K562 (cell line): ENCODE measurements at regions not wholly inside any gene's neighbourhood (a gene's known extent, or its start where the extent isn't known, plus 50 kb on each side); places are given as distances from the start of the nearest gene placed in this dataset.

Source experiments
- ATAC-seq: fragments of 200-7000 bp; cut with Tn5 transposase; 3 replicates; pipeline ENCODE4 v1.9.1; 2020; ENCODE audit warnings: moderate library complexity
- BruUV-seq: library from RNA; stranded (reverse); fragments of 400-500 nt; replicated peaks from 2 replicates; lab custom pipeline; 2021; lab: Mats Ljungman, UMichigan
- CTCF ChIA-PET: fragments of 300-600 bp; formaldehyde crosslinking; extraction: SDS; loops from one replicate; lab custom pipeline; 2021; ENCODE audit warnings: low intra/inter-chr PET ratio; lab: Yijun Ruan, JAX
- POLR2A ChIA-PET: fragments of 300-600, 350-650 bp; sonication (Branson Sonifier 250); formaldehyde crosslinking; extraction: SDS; loops from one replicate; lab custom pipeline; 2021; ENCODE audit warnings: antibody characterized with exemption, inconsistent platforms; lab: Yijun Ruan, JAX
- DNase-seq, 4 experiments: peaks; one replicate each; pipeline versions ENCODE4 v3.0.0 to v3.0.0-alpha.2; 2011 to 2018; ENCODE audit warnings: low spot score in 3 of 4, mixed read lengths in 3 of 4; ENCODE audit errors: extremely low read depth in 1 of 4
- FAIRE-seq: peaks from 2 replicates; lab custom pipeline; 2011; peaks lifted over from hg19 to GRCh38; lab: Jason Lieb, UNC
- H2AFZ ChIP-seq: 2 replicates; pipeline ENCODE4 v1.6.0; 2011; ENCODE audit warnings: low read depth, low read length, control low read depth, inconsistent platforms
- H3K27ac ChIP-seq: fragments of 200-600 bp; 3 replicates; pipeline ENCODE4 v1.8.0; 2011; ENCODE audit warnings: low read depth, mild to moderate bottlenecking, control low read depth, inconsistent platforms, low read length, moderate library complexity, mixed read lengths; ENCODE audit errors: extremely low read depth
- H3K27me3 ChIP-seq, 2 experiments: fragments of 300-600 bp in 1 of 2; 2 replicates in 1 of 2; 3 replicates in 1 of 2; pipeline versions ENCODE4 v1.6.0 to v1.8.0; 2011; ENCODE audit warnings: inconsistent platforms in 2 of 2, low read length in 2 of 2, mild to moderate bottlenecking in 1 of 2, mixed read lengths in 1 of 2, moderate library complexity in 1 of 2; ENCODE audit not compliant: control insufficient read depth in 2 of 2, insufficient read depth in 2 of 2
- H3K36me3 ChIP-seq: fragments of 300-600 bp; 3 replicates; pipeline ENCODE4 v1.8.0; 2011; ENCODE audit warnings: mild to moderate bottlenecking, low read length, inconsistent platforms; ENCODE audit not compliant: control insufficient read depth, insufficient read depth
- H3K4me1 ChIP-seq, 2 experiments: fragments of 200-600 bp in 1 of 2; replicated peaks in 1 of 2; 2 replicates in 1 of 2; 3 replicates in 1 of 2; pipeline versions ENCODE4 v1.5.1 to v1.8.0; 2011; ENCODE audit warnings: inconsistent platforms in 2 of 2, low read length in 2 of 2, mild to moderate bottlenecking in 1 of 2, mixed read lengths in 1 of 2, moderate library complexity in 1 of 2; ENCODE audit not compliant: control insufficient read depth in 2 of 2, insufficient read depth in 2 of 2
- H3K4me2 ChIP-seq: 2 replicates; pipeline ENCODE4 v1.6.1; 2011; ENCODE audit warnings: low read length, control low read depth, inconsistent platforms, mixed read lengths; ENCODE audit not compliant: insufficient read depth
- H3K4me3 ChIP-seq: fragments of 200-600 bp; sonication (generic), shearing (Covaris generic); 2 replicates; pipeline ENCODE4 v1.5.1; 2016; ENCODE audit warnings: control low read depth, inconsistent platforms
- H3K79me2 ChIP-seq: fragments of 200-600 bp; 3 replicates; pipeline ENCODE4 v1.8.0; 2011; ENCODE audit warnings: low read length, inconsistent platforms; ENCODE audit not compliant: control insufficient read depth, insufficient read depth
- H3K9ac ChIP-seq, 2 experiments: 2 replicates each; pipeline versions ENCODE4 v1.6.0 to v1.6.1; 2011; ENCODE audit warnings: low read depth in 2 of 2, low read length in 2 of 2, control low read depth in 1 of 2, inconsistent platforms in 1 of 2, mild to moderate bottlenecking in 1 of 2, mixed read lengths in 1 of 2; ENCODE audit not compliant: insufficient read depth in 1 of 2
- H3K9me1 ChIP-seq: one replicate; pipeline ENCODE4 v1.6.0; 2011; ENCODE audit warnings: inconsistent platforms, mild to moderate bottlenecking, low read length, moderate library complexity; ENCODE audit not compliant: control insufficient read depth, insufficient read depth
- H3K9me3 ChIP-seq: replicated peaks from 2 replicates; pipeline ENCODE4 v1.5.1; 2011; ENCODE audit warnings: low read depth, low read length, inconsistent platforms; ENCODE audit not compliant: control insufficient read depth, insufficient read depth
- H4K20me1 ChIP-seq: replicated peaks from 2 replicates; pipeline ENCODE4 v1.6.1; 2011; ENCODE audit warnings: low read length, inconsistent platforms, mixed read lengths; ENCODE audit not compliant: control insufficient read depth, insufficient read depth
- CEBPZ ChIP-seq: fragments of 150-350 bp; IDR thresholded peaks from 2 replicates; pipeline ENCODE4 v1.6.1; 2014; ENCODE audit warnings: low read depth, mild to moderate bottlenecking, low read length, borderline replicate concordance
- NFIC ChIP-seq: fragments of 450-650 bp; IDR thresholded peaks from 2 replicates; pipeline ENCODE4 v1.6.1; 2017; ENCODE audit warnings: mild to moderate bottlenecking, inconsistent platforms
- SMC3 ChIP-seq: conservative IDR thresholded peaks from 2 replicates; pipeline ENCODE4 v1.6.1; 2011; ENCODE audit warnings: low read depth, low read length, improper control_type of control experiment; ENCODE audit not compliant: insufficient read depth
- TSC22D4 ChIP-seq: fragments of 450-650 bp; IDR thresholded peaks from 2 replicates; pipeline ENCODE4 v1.6.1; 2016; ENCODE audit warnings: missing genetic modification characterization, missing biosample characterization, control low read depth
- ZBTB2 ChIP-seq: fragments of 450-650 bp; IDR thresholded peaks from 2 replicates; pipeline ENCODE4 v1.6.1; 2016; ENCODE audit warnings: antibody characterized with exemption
- ZNF263 ChIP-seq: sonication (generic); formaldehyde crosslinking; IDR thresholded peaks from 2 replicates; pipeline ENCODE4 v1.8.0; 2022; ENCODE audit warnings: mild to moderate bottlenecking, missing genetic modification reagents, borderline replicate concordance
- ZNF347 ChIP-seq: fragments of 450-650 bp; formaldehyde crosslinking; IDR thresholded peaks from 2 replicates; pipeline ENCODE4 v1.4.0; 2020; ENCODE audit warnings: low read depth, mild to moderate bottlenecking, moderate library complexity
- WGBS: fragments of 100-300 bp; shearing (Covaris generic); methylation state at CpG from one replicate; pipeline ENCODE4 v1.1.6; 2016; ENCODE audit warnings: low coverage, mixed read lengths; ENCODE audit not compliant: insufficient coverage; ENCODE audit errors: missing lambda C conversion rate; 5-methylcytosine and 5-hydroxymethylcytosine counted together
- in situ Hi-C: fragments of 300-500 bp; cut with MboI; formaldehyde crosslinking; loops from 4 replicates; pipeline ENCODE4 v1.15.0; 2018; ENCODE audit warnings: inconsistent platforms, mixed read lengths
- intact Hi-C: fragments of 100-400 bp; cut with micrococcal nuclease; formaldehyde crosslinking; loops from 2 replicates; pipeline ENCODE4 v1.14.2; 2022
- TF ChIP-seq, protein P1 (sequence below): IDR thresholded peaks from 3 replicates; pipeline ENCODE4 v1.6.1; 2011; ENCODE audit warnings: borderline replicate concordance, mild to moderate bottlenecking, moderate library complexity; ENCODE audit not compliant: insufficient read length; ENCODE audit errors: extremely low read depth
- TF ChIP-seq, protein P2 (sequence below): sonication (generic); formaldehyde crosslinking; IDR thresholded peaks from 2 replicates; pipeline ENCODE4 v1.8.1; 2023; ENCODE audit warnings: mild to moderate bottlenecking, missing genetic modification reagents

GRCh38 chr4:138852681-138853080 is 162.9 kb upstream of the NOCT start:
- Histone ChIP-seq H3K27ac (no peak overlapping the region), H3K9me3 (no peaks in the 10 kb centered on the region), H3K36me3 (no peaks in the 10 kb centered on the region), H3K4me2 (no peak overlapping the region), H3K9ac (no peak overlapping the region), H3K4me3 (no peak overlapping the region), H3K4me1 (no peaks in the 10 kb centered on the region), H3K27me3 (peaks cover 8 to 20% of the 10 kb centered on the region in 2 experiments; a peak in 3 of 5 replicates), H4K20me1 (no peaks in the 10 kb centered on the region), H3K79me2 (no peaks in the 10 kb centered on the region), H3K9me1 (no peaks in the 10 kb centered on the region), H2AFZ (no peak overlapping the region)
- intact Hi-C loops, result no loop called here
- DNase-seq (no peak), ATAC-seq (no peak), FAIRE-seq (no peak)
- 8% methylated on average over 2 of the region's 2 CpGs for WGBS
- BruUV-seq, result no TSS peak
- CTCF ChIA-PET, result no interaction called here
- POLR2A ChIA-PET, result no interaction called here
- in situ Hi-C loops, result loop anchor here (25.0 kb wide), 2 partner anchors 815 to 1115 kb away; no protein-coding TSS in a partner anchor
- TF ChIP-seq ZBTB2 (no peak), CEBPZ (no peak), ZNF347 (CRISPR knock-in tag) (no peak), SMC3 (no peak), TSC22D4 (tag) (no peak), NFIC (no peak), ZNF263 (CRISPR knock-in tag) (no peak)
- TF ChIP-seq, protein P1, sequence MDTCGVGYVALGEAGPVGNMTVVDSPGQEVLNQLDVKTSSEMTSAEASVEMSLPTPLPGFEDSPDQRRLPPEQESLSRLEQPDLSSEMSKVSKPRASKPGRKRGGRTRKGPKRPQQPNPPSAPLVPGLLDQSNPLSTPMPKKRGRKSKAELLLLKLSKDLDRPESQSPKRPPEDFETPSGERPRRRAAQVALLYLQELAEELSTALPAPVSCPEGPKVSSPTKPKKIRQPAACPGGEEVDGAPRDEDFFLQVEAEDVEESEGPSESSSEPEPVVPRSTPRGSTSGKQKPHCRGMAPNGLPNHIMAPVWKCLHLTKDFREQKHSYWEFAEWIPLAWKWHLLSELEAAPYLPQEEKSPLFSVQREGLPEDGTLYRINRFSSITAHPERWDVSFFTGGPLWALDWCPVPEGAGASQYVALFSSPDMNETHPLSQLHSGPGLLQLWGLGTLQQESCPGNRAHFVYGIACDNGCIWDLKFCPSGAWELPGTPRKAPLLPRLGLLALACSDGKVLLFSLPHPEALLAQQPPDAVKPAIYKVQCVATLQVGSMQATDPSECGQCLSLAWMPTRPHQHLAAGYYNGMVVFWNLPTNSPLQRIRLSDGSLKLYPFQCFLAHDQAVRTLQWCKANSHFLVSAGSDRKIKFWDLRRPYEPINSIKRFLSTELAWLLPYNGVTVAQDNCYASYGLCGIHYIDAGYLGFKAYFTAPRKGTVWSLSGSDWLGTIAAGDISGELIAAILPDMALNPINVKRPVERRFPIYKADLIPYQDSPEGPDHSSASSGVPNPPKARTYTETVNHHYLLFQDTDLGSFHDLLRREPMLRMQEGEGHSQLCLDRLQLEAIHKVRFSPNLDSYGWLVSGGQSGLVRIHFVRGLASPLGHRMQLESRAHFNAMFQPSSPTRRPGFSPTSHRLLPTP, result no peak
- TF ChIP-seq, protein P2, sequence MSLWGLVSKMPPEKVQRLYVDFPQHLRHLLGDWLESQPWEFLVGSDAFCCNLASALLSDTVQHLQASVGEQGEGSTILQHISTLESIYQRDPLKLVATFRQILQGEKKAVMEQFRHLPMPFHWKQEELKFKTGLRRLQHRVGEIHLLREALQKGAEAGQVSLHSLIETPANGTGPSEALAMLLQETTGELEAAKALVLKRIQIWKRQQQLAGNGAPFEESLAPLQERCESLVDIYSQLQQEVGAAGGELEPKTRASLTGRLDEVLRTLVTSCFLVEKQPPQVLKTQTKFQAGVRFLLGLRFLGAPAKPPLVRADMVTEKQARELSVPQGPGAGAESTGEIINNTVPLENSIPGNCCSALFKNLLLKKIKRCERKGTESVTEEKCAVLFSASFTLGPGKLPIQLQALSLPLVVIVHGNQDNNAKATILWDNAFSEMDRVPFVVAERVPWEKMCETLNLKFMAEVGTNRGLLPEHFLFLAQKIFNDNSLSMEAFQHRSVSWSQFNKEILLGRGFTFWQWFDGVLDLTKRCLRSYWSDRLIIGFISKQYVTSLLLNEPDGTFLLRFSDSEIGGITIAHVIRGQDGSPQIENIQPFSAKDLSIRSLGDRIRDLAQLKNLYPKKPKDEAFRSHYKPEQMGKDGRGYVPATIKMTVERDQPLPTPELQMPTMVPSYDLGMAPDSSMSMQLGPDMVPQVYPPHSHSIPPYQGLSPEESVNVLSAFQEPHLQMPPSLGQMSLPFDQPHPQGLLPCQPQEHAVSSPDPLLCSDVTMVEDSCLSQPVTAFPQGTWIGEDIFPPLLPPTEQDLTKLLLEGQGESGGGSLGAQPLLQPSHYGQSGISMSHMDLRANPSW (CRISPR knock-in tag), result no peak
